ENCODE measurements at regions not wholly inside any gene's neighbourhood (a gene's known extent, or its start where the extent isn't known, plus 50 kb on each side); places are given as distances from the start of the nearest gene placed in this dataset.

- no peak for TF ChIP-seq CTCF (conservative IDR thresholded peaks at IDR 0.05; ENCODE audit: low read depth in 2 of 2)
- TF ChIP-seq POLR2AphosphoS5 (IDR thresholded peaks at IDR 0.05; ENCODE audit: low read depth): no peak
- TF ChIP-seq EZH2phosphoT487 (IDR thresholded peaks at IDR 0.05; ENCODE audit: unreplicated experiment): no peak
Observed at GRCh38 chr1:112255080-112255479, 140.9 kb upstream of the CTTNBP2NL start.
